D721Med (cell line): ENCODE measurements at regions not wholly inside any gene's neighbourhood (a gene's known extent, or its start where the extent isn't known, plus 50 kb on each side); places are given as distances from the start of the nearest gene placed in this dataset.

Source experiments
- DNase-seq: peaks from one replicate; pipeline ENCODE4 v3.0.0; 2011; ENCODE audit warnings: low spot score; ENCODE audit not compliant: insufficient read length
- FAIRE-seq: peaks from 2 replicates; lab custom pipeline; 2011; peaks lifted over from hg19 to GRCh38; lab: Jason Lieb, UNC
- TF ChIP-seq, protein P1 (sequence below): IDR thresholded peaks from 2 replicates; pipeline ENCODE4 v1.5.1; 2012; ENCODE audit warnings: mild to moderate bottlenecking, control low read depth; ENCODE audit not compliant: insufficient read depth; ENCODE audit errors: missing control alignments

DNA sequence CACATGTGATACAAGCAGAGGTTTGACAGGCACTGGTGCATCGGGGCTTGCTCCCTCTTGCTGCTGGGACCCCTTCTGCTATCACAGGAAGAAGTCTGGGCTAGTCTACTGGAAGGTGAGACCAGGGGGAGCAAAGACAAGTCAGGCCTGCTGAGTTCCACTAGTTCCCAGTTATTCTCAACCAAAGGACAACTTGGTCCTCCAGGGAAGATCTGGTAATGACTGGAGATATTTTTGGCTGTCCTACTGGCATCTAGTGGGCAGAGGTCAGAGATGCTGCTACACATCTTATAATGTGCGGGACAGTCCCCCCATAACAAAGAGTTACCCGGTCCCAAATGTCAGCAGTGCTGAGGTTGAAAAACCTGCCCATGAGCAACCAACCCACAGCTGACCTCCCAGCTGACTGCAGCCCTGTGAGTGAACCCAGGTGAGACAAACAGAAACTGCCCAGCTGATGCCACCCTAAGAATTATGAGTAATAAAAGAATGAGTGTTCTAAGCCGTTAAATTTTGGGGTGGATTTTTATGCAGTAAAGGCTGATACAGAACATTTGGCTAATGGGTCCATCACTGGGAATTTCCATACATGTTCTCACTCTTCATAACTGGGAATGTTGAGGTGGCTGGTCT is 71.6 kb downstream of the NENF start:
- DNase-seq (no peak), FAIRE-seq (no peak)
- TF ChIP-seq, protein P1, sequence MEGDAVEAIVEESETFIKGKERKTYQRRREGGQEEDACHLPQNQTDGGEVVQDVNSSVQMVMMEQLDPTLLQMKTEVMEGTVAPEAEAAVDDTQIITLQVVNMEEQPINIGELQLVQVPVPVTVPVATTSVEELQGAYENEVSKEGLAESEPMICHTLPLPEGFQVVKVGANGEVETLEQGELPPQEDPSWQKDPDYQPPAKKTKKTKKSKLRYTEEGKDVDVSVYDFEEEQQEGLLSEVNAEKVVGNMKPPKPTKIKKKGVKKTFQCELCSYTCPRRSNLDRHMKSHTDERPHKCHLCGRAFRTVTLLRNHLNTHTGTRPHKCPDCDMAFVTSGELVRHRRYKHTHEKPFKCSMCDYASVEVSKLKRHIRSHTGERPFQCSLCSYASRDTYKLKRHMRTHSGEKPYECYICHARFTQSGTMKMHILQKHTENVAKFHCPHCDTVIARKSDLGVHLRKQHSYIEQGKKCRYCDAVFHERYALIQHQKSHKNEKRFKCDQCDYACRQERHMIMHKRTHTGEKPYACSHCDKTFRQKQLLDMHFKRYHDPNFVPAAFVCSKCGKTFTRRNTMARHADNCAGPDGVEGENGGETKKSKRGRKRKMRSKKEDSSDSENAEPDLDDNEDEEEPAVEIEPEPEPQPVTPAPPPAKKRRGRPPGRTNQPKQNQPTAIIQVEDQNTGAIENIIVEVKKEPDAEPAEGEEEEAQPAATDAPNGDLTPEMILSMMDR: no peak

- TF ChIP-seq, protein P1: no peak
- no peak for FAIRE-seq
- DNase-seq: no peak
Measured at GRCh38 chr1:212506666-212507065, 73.9 kb downstream of the NENF start.

GRCh38 chr1:212507369-212507768 is 74.6 kb downstream of the NENF start:
- no peak for FAIRE-seq

GRCh38 chr1:212512816-212513559 is 80.3 kb downstream of the NENF start:
- DNase-seq: no peak
- TF ChIP-seq, protein P1: no peak
- no peak for FAIRE-seq

More at GRCh38 chr1:212507369-212507768, 74.6 kb downstream of the NENF start:
- no peak for DNase-seq
- TF ChIP-seq, protein P1: no peak

- TF ChIP-seq, protein P1: no peak
- FAIRE-seq: no peak
- no peak for DNase-seq
Measured at GRCh38 chr1:212513586-212513985, 80.9 kb downstream of the NENF start.

DNA sequence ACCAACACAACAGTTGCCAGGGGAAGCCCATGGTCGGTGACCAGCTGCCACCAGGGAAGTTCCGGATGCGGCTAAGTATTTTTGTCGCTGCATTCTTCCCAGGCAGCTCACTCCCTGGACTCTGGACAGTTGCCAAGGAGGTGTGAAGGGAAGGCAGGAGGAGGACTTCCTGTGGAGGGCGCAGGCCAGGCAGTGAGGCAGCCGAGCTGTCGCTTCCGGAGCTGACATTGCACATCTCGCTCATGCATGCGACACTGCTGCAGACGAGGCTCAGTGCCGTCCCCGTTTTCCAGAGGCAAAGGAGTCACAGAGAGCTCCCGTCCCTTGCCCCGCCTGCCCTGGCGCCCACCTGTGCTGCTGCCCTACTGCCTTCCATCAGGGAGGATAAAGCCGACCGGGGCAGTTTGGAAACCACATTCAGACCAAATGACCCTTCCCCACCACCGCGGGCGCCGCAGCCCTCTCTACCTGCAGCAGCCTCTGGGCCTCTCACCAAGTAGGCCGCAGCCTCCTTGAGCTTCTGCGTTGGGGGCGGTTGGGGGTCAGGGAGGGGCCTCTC is 81.4 kb downstream of the NENF start:
- DNase-seq: no peak
- no peak for FAIRE-seq
- TF ChIP-seq, protein P1: no peak
